ENCODE measurements at regions not wholly inside any gene's neighbourhood (a gene's known extent, or its start where the extent isn't known, plus 50 kb on each side); places are given as distances from the start of the nearest gene placed in this dataset.

DNA sequence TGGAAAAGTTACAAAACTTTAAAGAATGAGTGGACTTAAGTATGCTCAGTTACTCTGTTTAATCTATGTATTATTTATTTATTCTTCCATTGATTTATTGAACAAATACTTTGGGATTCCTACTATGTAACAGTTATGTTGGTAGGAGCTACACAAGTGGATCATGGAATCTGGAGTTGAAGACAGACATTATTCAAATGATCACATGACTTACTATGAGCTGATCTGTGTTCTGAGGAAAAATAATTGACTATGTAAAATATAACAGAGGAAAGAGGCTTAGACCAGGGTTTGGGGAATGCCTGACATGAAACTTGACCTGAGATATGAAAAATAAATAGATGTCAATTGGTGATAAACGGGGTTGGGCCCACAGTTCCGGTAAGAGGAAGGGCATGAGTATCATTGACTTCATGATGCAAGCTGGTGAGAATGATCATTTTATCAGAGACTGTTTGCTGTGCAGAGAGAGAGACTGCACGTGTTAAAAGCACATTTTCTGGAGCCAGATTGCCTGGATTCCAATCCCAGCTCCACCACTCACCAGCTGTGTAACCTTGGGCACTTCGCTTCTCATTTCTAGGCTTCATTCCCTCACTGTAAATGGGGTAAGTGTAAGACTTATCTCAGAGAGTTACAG is 179.0 kb downstream of the SPCS3 start:
- no peak for TF ChIP-seq JUND (IDR thresholded peaks at IDR 0.05; ENCODE audit: low read depth)
- in situ Hi-C loops (cut with HindIII; ENCODE audit: low pct_unique_long_range_greater_than_20kb, low sequenced_read_pairs), result no loop called here
- no peak for DNase-seq (ENCODE audit: low read depth in 1 of 2, low spot score in 1 of 2)

DNA sequence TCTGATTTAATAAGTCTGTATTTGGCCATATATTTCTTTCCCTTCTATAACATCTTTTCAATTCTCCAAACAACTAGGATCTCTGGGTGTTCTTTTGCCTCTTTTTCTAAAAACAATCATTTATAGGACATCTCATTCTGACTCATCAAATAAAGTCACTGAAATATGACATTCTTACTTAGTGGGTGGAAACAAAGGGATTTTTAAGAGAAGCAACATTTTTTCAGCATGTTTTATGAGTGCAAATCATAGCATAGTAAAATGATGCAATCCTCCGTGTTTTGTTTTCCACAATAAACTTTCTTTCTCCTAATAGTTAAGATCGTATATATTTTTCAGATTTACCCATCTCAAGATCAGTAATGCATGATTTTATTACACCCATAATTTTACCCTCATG is 179.8 kb downstream of the SPCS3 start:
- DNase-seq (ENCODE audit: low read depth in 1 of 2, low spot score in 1 of 2), result no peak
- in situ Hi-C loops (cut with HindIII; ENCODE audit: low pct_unique_long_range_greater_than_20kb, low sequenced_read_pairs), result no loop called here

GRCh38 chr4:176500894-176501293 is 181.1 kb downstream of the SPCS3 start:
- no peak for TF ChIP-seq JUND (IDR thresholded peaks at IDR 0.05; ENCODE audit: low read depth)
- in situ Hi-C loops (cut with HindIII; ENCODE audit: low pct_unique_long_range_greater_than_20kb, low sequenced_read_pairs), result no loop called here
- DNase-seq (ENCODE audit: low read depth in 1 of 2, low spot score in 1 of 2), result no peak

More for the DNA sequence above, 179.8 kb downstream of the SPCS3 start:
- no peak for TF ChIP-seq JUND (IDR thresholded peaks at IDR 0.05; ENCODE audit: low read depth)

GRCh38 chr4:176504118-176504517 is 184.4 kb downstream of the SPCS3 start:
- in situ Hi-C loops (cut with HindIII; ENCODE audit: low pct_unique_long_range_greater_than_20kb, low sequenced_read_pairs), result no loop called here
- DNase-seq (ENCODE audit: low read depth in 1 of 2, low spot score in 1 of 2), result no peak
- TF ChIP-seq JUND (IDR thresholded peaks at IDR 0.05; ENCODE audit: low read depth), result no peak

DNA sequence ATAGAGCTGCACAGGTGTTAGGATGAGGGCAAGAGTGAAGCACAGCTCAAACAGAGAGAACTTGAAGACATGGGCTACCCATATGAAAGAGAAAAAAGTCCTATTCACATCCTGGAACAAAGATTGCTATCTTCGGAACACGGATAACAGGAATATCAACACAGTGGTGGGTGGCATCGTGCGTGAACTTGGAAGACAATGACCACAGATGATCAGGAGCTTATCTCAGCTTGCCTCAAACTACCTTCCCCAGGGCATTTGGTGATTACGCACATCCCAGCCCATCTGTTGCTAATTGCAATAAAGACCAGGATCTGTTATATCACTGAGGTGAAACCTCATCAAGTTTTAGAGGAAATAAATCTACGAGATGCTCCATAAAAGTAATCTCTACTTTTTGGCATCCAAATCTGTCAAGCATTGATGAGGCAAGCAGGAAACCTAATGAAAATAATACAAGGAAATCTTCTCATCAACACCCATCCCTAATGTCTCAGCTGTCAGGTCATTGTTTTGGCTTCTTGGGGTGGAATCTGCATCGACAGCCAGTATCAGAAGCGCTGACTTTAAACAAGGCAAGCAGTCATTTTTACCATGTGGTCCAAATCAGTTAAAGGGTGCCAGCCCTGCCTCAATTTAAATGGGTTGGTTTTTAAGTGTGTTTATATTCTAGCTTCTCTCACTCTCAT is 188.2 kb downstream of the SPCS3 start:
- DNase-seq (ENCODE audit: low read depth in 1 of 2, low spot score in 1 of 2), result no peak
- TF ChIP-seq JUND (IDR thresholded peaks at IDR 0.05; ENCODE audit: low read depth), result no peak
- in situ Hi-C loops (cut with HindIII; ENCODE audit: low pct_unique_long_range_greater_than_20kb, low sequenced_read_pairs), result no loop called here

GRCh38 chr4:176508780-176509331 is 189.1 kb downstream of the SPCS3 start:
- in situ Hi-C loops (cut with HindIII; ENCODE audit: low pct_unique_long_range_greater_than_20kb, low sequenced_read_pairs), result no loop called here
- TF ChIP-seq JUND (IDR thresholded peaks at IDR 0.05; ENCODE audit: low read depth), result no peak
- DNase-seq (ENCODE audit: low read depth in 1 of 2, low spot score in 1 of 2), result no peak

DNA sequence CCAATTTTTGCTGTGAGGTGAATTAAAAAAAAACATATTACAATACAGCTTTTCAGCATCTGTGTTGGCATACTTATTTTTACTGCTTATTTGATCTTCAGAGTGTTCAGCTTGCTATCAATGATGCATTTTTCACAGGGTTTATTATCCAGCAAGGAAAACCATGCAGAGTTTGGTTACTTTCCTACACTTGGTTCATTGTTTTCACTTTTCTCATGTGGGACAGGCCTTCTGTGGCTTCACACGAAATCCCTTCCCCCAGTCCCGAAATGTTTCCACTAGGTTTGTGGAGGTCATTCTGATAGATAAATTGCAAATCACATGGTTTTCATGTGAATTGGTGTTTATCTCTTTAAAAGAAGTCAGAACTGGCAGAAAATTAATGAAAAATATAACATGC is 205.8 kb downstream of the SPCS3 start:
- no peak for TF ChIP-seq JUND (IDR thresholded peaks at IDR 0.05; ENCODE audit: low read depth)
- in situ Hi-C loops (cut with HindIII; ENCODE audit: low pct_unique_long_range_greater_than_20kb, low sequenced_read_pairs), result no loop called here

GRCh38 chr4:176526704-176527103 is 206.9 kb downstream of the SPCS3 start:
- no peak for DNase-seq (ENCODE audit: low read depth in 1 of 2, low spot score in 1 of 2)
- in situ Hi-C loops (cut with HindIII; ENCODE audit: low pct_unique_long_range_greater_than_20kb, low sequenced_read_pairs), result no loop called here
- TF ChIP-seq JUND (IDR thresholded peaks at IDR 0.05; ENCODE audit: low read depth), result no peak

More for the DNA sequence above, 205.8 kb downstream of the SPCS3 start:
- DNase-seq (ENCODE audit: low read depth in 1 of 2, low spot score in 1 of 2), result no peak

DNA sequence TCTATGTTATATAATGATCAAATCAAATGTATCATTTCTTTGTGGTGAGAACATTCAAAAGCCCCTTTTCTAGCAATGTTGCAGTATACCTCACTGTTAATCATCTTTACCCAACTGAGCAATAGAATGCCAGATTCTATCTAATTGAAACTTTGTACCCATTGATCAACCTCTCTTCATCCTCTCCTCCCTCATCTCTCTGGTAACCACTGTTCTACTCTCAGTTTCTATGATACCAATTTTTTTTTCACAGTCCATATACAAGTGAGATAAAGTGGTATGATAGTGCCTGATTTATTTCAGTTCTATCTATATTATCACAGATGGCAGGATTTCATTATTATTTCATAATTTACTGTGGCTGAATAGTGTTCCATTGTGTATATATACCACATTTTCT is 209.8 kb downstream of the SPCS3 start:
- in situ Hi-C loops (cut with HindIII; ENCODE audit: low pct_unique_long_range_greater_than_20kb, low sequenced_read_pairs), result no loop called here
- TF ChIP-seq JUND (IDR thresholded peaks at IDR 0.05; ENCODE audit: low read depth), result no peak
- no peak for DNase-seq (ENCODE audit: low read depth in 1 of 2, low spot score in 1 of 2)

- in situ Hi-C loops (cut with HindIII; ENCODE audit: low pct_unique_long_range_greater_than_20kb, low sequenced_read_pairs), result no loop called here
- no peak for DNase-seq (ENCODE audit: low read depth in 1 of 2, low spot score in 1 of 2)
- TF ChIP-seq JUND (IDR thresholded peaks at IDR 0.05; ENCODE audit: low read depth), result no peak
These were observed 213.4 kb downstream of the SPCS3 start for GRCh38 chr4:176533159-176533558.

GRCh38 chr4:176534566-176534965 is 214.8 kb downstream of the SPCS3 start:
- TF ChIP-seq JUND (IDR thresholded peaks at IDR 0.05; ENCODE audit: low read depth), result no peak
- no peak for DNase-seq (ENCODE audit: low read depth in 1 of 2, low spot score in 1 of 2)
- in situ Hi-C loops (cut with HindIII; ENCODE audit: low pct_unique_long_range_greater_than_20kb, low sequenced_read_pairs), result no loop called here

- TF ChIP-seq JUND (IDR thresholded peaks at IDR 0.05; ENCODE audit: low read depth), result no peak
- in situ Hi-C loops (cut with HindIII; ENCODE audit: low pct_unique_long_range_greater_than_20kb, low sequenced_read_pairs), result no loop called here
- no peak for DNase-seq (ENCODE audit: low read depth in 1 of 2, low spot score in 1 of 2)
These were observed 218.6 kb downstream of the SPCS3 start for GRCh38 chr4:176538217-176538925.

Measured in T47D (cell line).